ENCODE measurements at regions not wholly inside any gene's neighbourhood (a gene's known extent, or its start where the extent isn't known, plus 50 kb on each side); places are given as distances from the start of the nearest gene placed in this dataset.

DNA sequence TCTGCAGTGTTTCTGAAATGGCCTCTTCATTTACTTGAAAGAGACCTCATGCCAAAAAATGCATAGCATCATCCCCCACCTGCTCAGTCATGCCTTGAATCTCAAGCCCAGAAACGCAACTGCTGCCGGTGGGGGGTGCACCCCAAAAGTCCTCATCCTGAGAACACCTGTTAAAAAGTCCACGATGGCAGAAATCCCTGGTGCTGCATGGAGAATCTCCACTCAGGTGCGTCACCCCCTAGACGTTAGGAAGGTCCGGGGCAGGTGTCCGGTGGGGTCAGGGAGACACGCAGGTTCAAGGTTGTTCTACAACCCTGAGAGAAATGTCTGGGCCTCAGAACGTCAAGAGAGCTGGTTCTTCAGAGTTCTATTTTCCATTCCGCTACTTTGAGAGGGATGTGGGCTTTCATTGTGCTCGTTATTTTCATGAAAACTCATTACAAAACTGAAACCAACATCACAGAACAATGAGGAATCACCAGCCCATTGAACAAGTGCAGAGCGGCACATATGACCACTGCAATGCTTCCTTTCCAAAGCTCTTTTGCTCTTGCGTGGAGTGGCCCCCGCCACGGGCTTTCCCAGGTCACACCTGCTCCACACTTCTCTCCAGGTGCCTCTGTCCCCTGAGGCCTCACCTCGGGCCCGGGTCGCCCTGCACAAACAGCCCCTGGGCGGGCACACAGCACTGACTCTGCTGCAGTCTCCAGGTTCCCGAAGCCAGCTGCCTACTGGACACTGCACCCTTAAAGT, 201.9 kb downstream of the TOMM20 start (continued):
- TF ChIP-seq YY1 (IDR thresholded peaks at IDR 0.05; ENCODE audit: low read depth) (no peak), SIN3A (IDR thresholded peaks at IDR 0.05; ENCODE audit: borderline replicate concordance, low read depth, low read length) (no peak)

- H4K20me1 ChIP-seq (ENCODE audit: insufficient read depth): no peaks in the 10 kb centered on the region
- H3F3A ChIP-seq (replicated peaks; ENCODE audit: insufficient read depth): peaks cover 8% of the 10 kb centered on the region
- no peak overlapping the region for H2AFZ ChIP-seq (ENCODE audit: low read depth)
- TF ChIP-seq, protein P1, sequence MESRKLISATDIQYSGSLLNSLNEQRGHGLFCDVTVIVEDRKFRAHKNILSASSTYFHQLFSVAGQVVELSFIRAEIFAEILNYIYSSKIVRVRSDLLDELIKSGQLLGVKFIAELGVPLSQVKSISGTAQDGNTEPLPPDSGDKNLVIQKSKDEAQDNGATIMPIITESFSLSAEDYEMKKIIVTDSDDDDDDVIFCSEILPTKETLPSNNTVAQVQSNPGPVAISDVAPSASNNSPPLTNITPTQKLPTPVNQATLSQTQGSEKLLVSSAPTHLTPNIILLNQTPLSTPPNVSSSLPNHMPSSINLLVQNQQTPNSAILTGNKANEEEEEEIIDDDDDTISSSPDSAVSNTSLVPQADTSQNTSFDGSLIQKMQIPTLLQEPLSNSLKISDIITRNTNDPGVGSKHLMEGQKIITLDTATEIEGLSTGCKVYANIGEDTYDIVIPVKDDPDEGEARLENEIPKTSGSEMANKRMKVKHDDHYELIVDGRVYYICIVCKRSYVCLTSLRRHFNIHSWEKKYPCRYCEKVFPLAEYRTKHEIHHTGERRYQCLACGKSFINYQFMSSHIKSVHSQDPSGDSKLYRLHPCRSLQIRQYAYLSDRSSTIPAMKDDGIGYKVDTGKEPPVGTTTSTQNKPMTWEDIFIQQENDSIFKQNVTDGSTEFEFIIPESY (IDR thresholded peaks at IDR 0.05; ENCODE audit: borderline replicate concordance, low read depth): no peak
- TF ChIP-seq SMC3 (IDR thresholded peaks at IDR 0.05; ENCODE audit: low read depth, low read length): no peak
- no peak for TF ChIP-seq NFIC (IDR thresholded peaks at IDR 0.05; ENCODE audit: borderline replicate concordance)
- no peak overlapping the region for H3K4me3 ChIP-seq (ENCODE audit: low read depth in 2 of 2, low read length in 1 of 2)
- POLR2A ChIA-PET: no interaction called here
- no peaks in the 10 kb centered on the region for H3K79me2 ChIP-seq (ENCODE audit: insufficient read depth)
- CTCF ChIA-PET: no interaction called here
- DNase-seq: no peak
- H3K36me3 ChIP-seq (replicated peaks in 1 of 2; ENCODE audit: control insufficient read depth in 1 of 2, insufficient read depth in 2 of 2, low read length in 1 of 2): no peaks in the 10 kb centered on the region
- H3K27me3 ChIP-seq (ENCODE audit: insufficient read depth): no peaks in the 10 kb centered on the region
- peak overlapping the region; percentile 69 for H3K4me2 ChIP-seq
- H3K27ac ChIP-seq (ENCODE audit: low read depth in 2 of 2, low read length in 1 of 2): peak overlapping the region; percentile 79 to 84
- H3K4me1 ChIP-seq (ENCODE audit: control insufficient read depth in 1 of 2, insufficient read depth in 2 of 2, low read depth in 1 of 2, low read length in 1 of 2): peaks cover 6% of the 10 kb centered on the region in 2 experiments
- H3K9me3 ChIP-seq: no peaks in the 10 kb centered on the region
- 37% methylated on average over 4 of the region's 4 CpGs for WGBS (ENCODE audit: low lambda C conversion rate)
- no peaks in the 10 kb centered on the region for H3K9me2 ChIP-seq
- peak overlapping the region; percentile 56 for H3K9ac ChIP-seq
Observed at GRCh38 chr1:234926264-234926558, 202.4 kb downstream of the TOMM20 start.

GRCh38 chr1:234925440-234926263, 203.0 kb downstream of the TOMM20 start:
- Histone ChIP-seq H3K36me3 (replicated peaks in 1 of 2; ENCODE audit: control insufficient read depth in 1 of 2, insufficient read depth in 2 of 2, low read length in 1 of 2) (no peaks in the 10 kb centered on the region), H2AFZ (ENCODE audit: low read depth) (no peak overlapping the region), H4K20me1 (ENCODE audit: insufficient read depth) (no peaks in the 10 kb centered on the region), H3K9me3 (no peaks in the 10 kb centered on the region), H3K4me1 (ENCODE audit: control insufficient read depth in 1 of 2, insufficient read depth in 2 of 2, low read depth in 1 of 2, low read length in 1 of 2) (peaks cover 6% of the 10 kb centered on the region in 2 experiments), H3K4me3 (ENCODE audit: low read depth in 2 of 2, low read length in 1 of 2) (no peak overlapping the region), H3K27me3 (ENCODE audit: insufficient read depth) (no peaks in the 10 kb centered on the region), H3F3A (replicated peaks; ENCODE audit: insufficient read depth) (peaks cover 8% of the 10 kb centered on the region), H3K79me2 (ENCODE audit: insufficient read depth) (no peaks in the 10 kb centered on the region), H3K9me2 (no peaks in the 10 kb centered on the region), H3K9ac (peak overlapping the region; percentile 56), H3K27ac (ENCODE audit: low read depth in 2 of 2, low read length in 1 of 2) (peak overlapping the region; percentile 79 to 84; a peak in 3 of 4 replicates), H3K4me2 (peak overlapping the region; percentile 69)
- POLR2A ChIA-PET: no interaction called here
- no peak for DNase-seq
- CTCF ChIA-PET: no interaction called here
- WGBS (ENCODE audit: low lambda C conversion rate): 52% methylated on average over 7 of the region's 7 CpGs
- TF ChIP-seq SMC3 (IDR thresholded peaks at IDR 0.05; ENCODE audit: low read depth, low read length) (no peak), MXI1 (IDR thresholded peaks at IDR 0.05; ENCODE audit: low read depth, low read length) (no peak), RAD21 (IDR thresholded peaks at IDR 0.05; ENCODE audit: low read length) (no peak), TAF1 (IDR thresholded peaks at IDR 0.05; ENCODE audit: borderline replicate concordance, low read depth, low read length) (no peak), EP300 (IDR thresholded peaks at IDR 0.05; ENCODE audit: borderline replicate concordance in 1 of 2, low read depth in 1 of 2, low read length in 1 of 2) (peak in 1 of 2 experiments; percentile 89; a peak in 2 of 4 replicates), IRF3 (IDR thresholded peaks at IDR 0.05; ENCODE audit: low read depth, low read length) (no peak), USF1 (IDR thresholded peaks at IDR 0.05; ENCODE audit: borderline replicate concordance, low read depth) (no peak), YY1 (IDR thresholded peaks at IDR 0.05; ENCODE audit: low read depth) (no peak), EZH2phosphoT487 (IDR thresholded peaks at IDR 0.05; ENCODE audit: borderline replicate concordance, low read depth) (no peak), SIN3A (IDR thresholded peaks at IDR 0.05; ENCODE audit: borderline replicate concordance, low read depth, low read length) (peak; percentile 22; the same call in 1 of the 2 replicates), POLR2AphosphoS5 (IDR thresholded peaks at IDR 0.05; ENCODE audit: low read depth, low read length) (peak; percentile 53; the same call in 1 of the 2 replicates), JUND (IDR thresholded peaks at IDR 0.05) (peak; percentile 94), FOXM1 (IDR thresholded peaks at IDR 0.05; ENCODE audit: low read depth) (no peak), USF2 (IDR thresholded peaks at IDR 0.05; ENCODE audit: borderline replicate concordance, low read depth, low read length) (no peak)

Data from SK-N-SH (cell line).